Activated naive CD8-positive, alpha-beta T cell (primary cell): ENCODE measurements at regions not wholly inside any gene's neighbourhood (a gene's known extent, or its start where the extent isn't known, plus 50 kb on each side); places are given as distances from the start of the nearest gene placed in this dataset.

Experiments
- H3K27ac Mint-ChIP-seq: one replicate; pipeline ENCODE4 v1.8.0; 2021; ENCODE audit warnings: mixed read lengths
- H3K27me3 Mint-ChIP-seq: one replicate; pipeline ENCODE4 v1.8.0; 2021; ENCODE audit warnings: mixed read lengths
- H3K36me3 Mint-ChIP-seq: one replicate; pipeline ENCODE4 v1.8.0; 2021; ENCODE audit warnings: mixed read lengths
- H3K4me1 Mint-ChIP-seq: one replicate; pipeline ENCODE4 v1.8.0; 2021; ENCODE audit warnings: low read depth, mixed read lengths
- H3K4me3 Mint-ChIP-seq: one replicate; pipeline ENCODE4 v1.8.0; 2021; ENCODE audit warnings: mild to moderate bottlenecking, mixed read lengths
- H3K9me3 Mint-ChIP-seq: one replicate; pipeline ENCODE4 v1.8.0; 2021; ENCODE audit warnings: low read depth, mixed read lengths

DNA sequence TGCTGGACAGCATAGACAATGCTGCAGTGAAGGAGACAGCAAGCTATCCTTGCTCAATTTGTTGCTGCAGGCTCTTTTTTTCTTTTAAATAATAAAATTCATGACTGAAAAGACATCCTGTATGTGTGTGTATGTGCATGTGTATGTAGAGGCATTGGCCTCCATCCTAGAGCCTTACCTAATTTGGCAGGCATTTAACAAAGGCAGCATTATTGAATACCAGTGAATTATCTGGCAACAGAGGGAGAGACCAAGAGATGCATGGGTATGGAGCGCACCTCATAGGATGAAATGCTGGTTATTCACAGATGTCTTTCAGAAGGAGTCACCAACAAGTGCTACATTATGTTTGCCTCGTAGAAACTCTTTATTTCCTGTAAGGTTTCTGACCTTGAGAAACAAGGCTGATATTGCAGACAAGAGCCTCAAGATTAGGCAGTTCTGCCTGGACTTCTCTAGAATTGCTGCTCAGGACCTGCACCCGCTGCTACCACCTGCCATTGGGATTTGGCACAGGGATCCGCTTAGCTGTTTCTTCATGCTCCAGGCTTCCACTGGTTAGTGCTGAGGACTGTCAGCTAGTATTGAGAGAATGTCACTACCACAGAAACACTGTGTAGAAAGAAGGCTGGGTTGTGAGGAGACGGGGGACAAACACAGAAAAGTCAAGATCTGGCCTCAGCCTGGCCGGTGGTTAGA is 247.7 kb upstream of the RFX3 start:
- no peaks in the 10 kb centered on the region for H3K4me1 Mint-ChIP-seq
- H3K9me3 Mint-ChIP-seq, result no peaks in the 10 kb centered on the region
- no peaks in the 10 kb centered on the region for H3K36me3 Mint-ChIP-seq
- H3K27ac Mint-ChIP-seq, result no peak overlapping the region
- H3K27me3 Mint-ChIP-seq, result peaks cover 11% of the 10 kb centered on the region
- H3K4me3 Mint-ChIP-seq, result no peak overlapping the region

DNA sequence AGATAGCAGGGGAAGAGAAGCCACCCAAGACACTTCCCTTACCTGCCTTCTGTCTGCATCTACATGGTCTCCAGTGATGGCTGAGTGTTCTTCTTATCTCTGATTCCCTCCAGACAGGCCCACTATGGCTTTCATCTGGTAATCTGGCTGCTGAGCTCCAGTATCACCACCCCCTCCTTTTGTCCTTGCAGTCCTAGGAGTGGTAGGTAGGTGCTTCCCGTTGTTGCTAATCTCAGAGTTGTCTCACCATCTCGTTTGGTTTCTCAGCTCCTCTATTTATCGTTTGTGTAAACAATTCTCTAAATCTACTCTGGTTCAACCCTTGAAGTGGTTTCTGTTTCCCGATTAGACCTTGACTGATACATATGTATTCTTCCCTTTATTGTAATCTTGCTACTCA is 243.8 kb upstream of the RFX3 start:
- Mint-ChIP-seq H3K4me1 (no peaks in the 10 kb centered on the region), H3K36me3 (no peaks in the 10 kb centered on the region), H3K27ac (no peak overlapping the region), H3K4me3 (no peak overlapping the region), H3K27me3 (peaks cover 9% of the 10 kb centered on the region), H3K9me3 (no peaks in the 10 kb centered on the region)

GRCh38 chr9:3768712-3769457 is 243.1 kb upstream of the RFX3 start:
- Mint-ChIP-seq H3K27ac (no peak overlapping the region), H3K4me3 (no peak overlapping the region)

GRCh38 chr9:3768286-3768685 is 242.5 kb upstream of the RFX3 start:
- Mint-ChIP-seq H3K27ac (no peak overlapping the region), H3K4me3 (no peak overlapping the region), H3K36me3 (no peaks in the 10 kb centered on the region), H3K9me3 (no peaks in the 10 kb centered on the region), H3K4me1 (no peaks in the 10 kb centered on the region), H3K27me3 (peaks cover 9% of the 10 kb centered on the region)

More at GRCh38 chr9:3768712-3769457, 243.1 kb upstream of the RFX3 start:
- no peaks in the 10 kb centered on the region for H3K4me1 Mint-ChIP-seq
- no peaks in the 10 kb centered on the region for H3K36me3 Mint-ChIP-seq
- peaks cover 9% of the 10 kb centered on the region for H3K27me3 Mint-ChIP-seq
- H3K9me3 Mint-ChIP-seq, result no peaks in the 10 kb centered on the region

GRCh38 chr9:3762076-3762475 is 236.3 kb upstream of the RFX3 start:
- peaks cover 2% of the 10 kb centered on the region for H3K36me3 Mint-ChIP-seq
- no peak overlapping the region for H3K27ac Mint-ChIP-seq
- no peaks in the 10 kb centered on the region for H3K9me3 Mint-ChIP-seq

DNA sequence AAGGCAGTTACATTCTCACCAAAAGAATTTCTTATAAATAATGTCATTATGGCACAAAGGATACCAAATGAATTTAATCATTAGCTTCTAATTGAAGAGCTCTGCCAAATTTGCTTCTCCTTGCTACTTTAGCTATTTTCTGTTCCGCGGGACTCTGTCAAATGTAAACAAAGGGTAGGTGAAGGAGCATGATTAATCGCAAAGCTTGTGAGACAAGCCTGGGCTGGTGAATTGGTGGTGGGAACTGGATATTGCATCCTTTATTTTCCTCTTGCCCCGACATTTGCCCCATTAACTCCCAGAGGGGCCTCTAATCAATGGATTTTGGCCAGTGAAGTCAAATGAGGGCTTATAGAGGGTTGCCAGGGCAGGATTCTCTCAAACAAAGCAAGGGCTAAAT is 234.2 kb upstream of the RFX3 start:
- peaks cover 12% of the 10 kb centered on the region for H3K4me1 Mint-ChIP-seq
- H3K36me3 Mint-ChIP-seq, result peaks cover 2% of the 10 kb centered on the region
- no peak overlapping the region for H3K27ac Mint-ChIP-seq
- no peak overlapping the region for H3K4me3 Mint-ChIP-seq
- peaks cover 3% of the 10 kb centered on the region for H3K27me3 Mint-ChIP-seq
- H3K9me3 Mint-ChIP-seq, result no peaks in the 10 kb centered on the region

More at GRCh38 chr9:3762076-3762475, 236.3 kb upstream of the RFX3 start:
- Mint-ChIP-seq H3K4me1 (peaks cover 12% of the 10 kb centered on the region), H3K27me3 (peaks cover 5% of the 10 kb centered on the region), H3K4me3 (no peak overlapping the region)

- peaks cover 12% of the 10 kb centered on the region for H3K4me1 Mint-ChIP-seq
- H3K4me3 Mint-ChIP-seq, result peak overlapping the region; percentile 7
- H3K27ac Mint-ChIP-seq, result no peak overlapping the region
- peaks cover 3% of the 10 kb centered on the region for H3K27me3 Mint-ChIP-seq
- H3K36me3 Mint-ChIP-seq, result peaks cover 2% of the 10 kb centered on the region
- no peaks in the 10 kb centered on the region for H3K9me3 Mint-ChIP-seq
These were observed 233.2 kb upstream of the RFX3 start for GRCh38 chr9:3758816-3759576.

DNA sequence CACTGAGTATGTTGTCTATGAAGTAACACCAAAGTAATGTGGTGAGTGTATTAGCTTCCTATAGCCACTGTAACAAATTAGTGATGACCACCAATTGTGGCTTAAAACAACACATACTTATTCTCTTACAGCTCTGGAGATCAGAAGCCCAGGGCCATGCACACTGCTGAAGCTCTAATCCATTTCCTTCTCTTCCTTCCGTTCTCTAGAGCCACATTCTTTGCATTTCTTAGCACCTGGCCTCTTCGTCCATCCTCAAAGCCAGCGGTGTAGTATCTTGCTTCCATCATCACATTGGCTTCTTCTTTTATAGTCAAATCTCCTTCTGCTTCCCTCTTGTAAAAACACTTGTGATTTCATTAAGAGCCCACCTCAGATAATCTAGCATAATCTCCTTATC is 230.3 kb upstream of the RFX3 start:
- H3K27me3 Mint-ChIP-seq, result no peaks in the 10 kb centered on the region
- no peak overlapping the region for H3K27ac Mint-ChIP-seq
- H3K4me3 Mint-ChIP-seq, result no peak overlapping the region
- H3K36me3 Mint-ChIP-seq, result peaks cover 2% of the 10 kb centered on the region
- no peaks in the 10 kb centered on the region for H3K9me3 Mint-ChIP-seq
- peaks cover 19% of the 10 kb centered on the region for H3K4me1 Mint-ChIP-seq

GRCh38 chr9:3751125-3751758 is 225.4 kb upstream of the RFX3 start:
- H3K9me3 Mint-ChIP-seq, result peaks cover under 1% of the 10 kb centered on the region
- no peaks in the 10 kb centered on the region for H3K36me3 Mint-ChIP-seq
- H3K27ac Mint-ChIP-seq, result no peak overlapping the region
- peaks cover 28% of the 10 kb centered on the region for H3K4me1 Mint-ChIP-seq
- no peak overlapping the region for H3K4me3 Mint-ChIP-seq
- peaks cover 1% of the 10 kb centered on the region for H3K27me3 Mint-ChIP-seq

- H3K27me3 Mint-ChIP-seq, result peaks cover 1% of the 10 kb centered on the region
- peaks cover 2% of the 10 kb centered on the region for H3K36me3 Mint-ChIP-seq
- no peak overlapping the region for H3K4me3 Mint-ChIP-seq
- H3K4me1 Mint-ChIP-seq, result peaks cover 33% of the 10 kb centered on the region
- no peak overlapping the region for H3K27ac Mint-ChIP-seq
- H3K9me3 Mint-ChIP-seq, result peaks cover 3% of the 10 kb centered on the region
These were observed 224.5 kb upstream of the RFX3 start for GRCh38 chr9:3750321-3750720.

GRCh38 chr9:3746296-3747275 is 220.8 kb upstream of the RFX3 start:
- peak overlapping the region; percentile 63 for H3K4me3 Mint-ChIP-seq
- H3K27ac Mint-ChIP-seq, result peak overlapping the region; percentile 93
- H3K36me3 Mint-ChIP-seq, result peaks cover 2% of the 10 kb centered on the region
- peaks cover 3% of the 10 kb centered on the region for H3K9me3 Mint-ChIP-seq
- H3K27me3 Mint-ChIP-seq, result peaks cover 1% of the 10 kb centered on the region
- peaks cover 35% of the 10 kb centered on the region for H3K4me1 Mint-ChIP-seq

- H3K4me1 Mint-ChIP-seq, result peaks cover 24% of the 10 kb centered on the region
- H3K27me3 Mint-ChIP-seq, result peaks cover 1% of the 10 kb centered on the region
- no peak overlapping the region for H3K27ac Mint-ChIP-seq
- peaks cover 2% of the 10 kb centered on the region for H3K36me3 Mint-ChIP-seq
- H3K9me3 Mint-ChIP-seq, result peaks cover 3% of the 10 kb centered on the region
- H3K4me3 Mint-ChIP-seq, result no peak overlapping the region
These were observed 218.2 kb upstream of the RFX3 start for GRCh38 chr9:3743901-3744413.

DNA sequence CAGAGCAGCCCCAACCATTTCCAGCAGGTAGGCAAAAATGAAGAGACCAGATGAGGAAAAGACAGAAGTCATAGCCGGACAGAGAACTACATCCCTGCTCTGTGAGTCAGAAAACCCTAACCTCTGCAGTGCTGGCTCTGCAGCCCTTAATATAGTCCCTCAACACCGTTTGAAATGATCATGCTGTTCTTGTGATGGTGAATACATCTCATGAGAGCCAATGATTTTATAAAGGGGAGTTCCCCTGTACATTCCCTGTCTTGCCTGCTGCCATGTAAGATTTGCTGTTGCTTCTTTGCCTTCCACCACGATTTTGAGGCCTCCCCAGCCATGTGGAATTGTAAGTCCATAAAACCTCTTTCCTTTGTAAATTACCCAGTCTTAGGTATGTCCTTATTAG is 216.8 kb upstream of the RFX3 start:
- H3K4me1 Mint-ChIP-seq, result peaks cover 20% of the 10 kb centered on the region
- peaks cover 1% of the 10 kb centered on the region for H3K27me3 Mint-ChIP-seq
- no peak overlapping the region for H3K27ac Mint-ChIP-seq
- H3K9me3 Mint-ChIP-seq, result peaks cover 3% of the 10 kb centered on the region
- H3K4me3 Mint-ChIP-seq, result no peak overlapping the region
- H3K36me3 Mint-ChIP-seq, result peaks cover 2% of the 10 kb centered on the region

GRCh38 chr9:3741729-3742128 is 215.9 kb upstream of the RFX3 start:
- peaks cover 2% of the 10 kb centered on the region for H3K36me3 Mint-ChIP-seq
- H3K27ac Mint-ChIP-seq, result no peak overlapping the region
- peaks cover 14% of the 10 kb centered on the region for H3K4me1 Mint-ChIP-seq

More at GRCh38 chr9:3741729-3742128, 215.9 kb upstream of the RFX3 start:
- H3K9me3 Mint-ChIP-seq, result peaks cover 3% of the 10 kb centered on the region
- H3K27me3 Mint-ChIP-seq, result no peaks in the 10 kb centered on the region
- H3K4me3 Mint-ChIP-seq, result no peak overlapping the region
